RWPE1 (cell line): ENCODE measurements at regions not wholly inside any gene's neighbourhood (a gene's known extent, or its start where the extent isn't known, plus 50 kb on each side); places are given as distances from the start of the nearest gene placed in this dataset.

Source experiments
- CTCF ChIA-PET: fragments of 350-600 bp; sonication (Branson Sonifier 250); formaldehyde crosslinking; extraction: SDS; loops from one replicate; lab custom pipeline; 2021; lab: Yijun Ruan, JAX
- POLR2A ChIA-PET: fragments of 400-600 bp; formaldehyde crosslinking; extraction: SDS; loops from one replicate; lab custom pipeline; 2020; ENCODE audit warnings: antibody characterized with exemption; ENCODE audit not compliant: low non-redundant PET; lab: Yijun Ruan, JAX
- DNase-seq: peaks from one replicate; pipeline ENCODE4 v3.0.0; 2012; ENCODE audit warnings: low spot score
- H3K27ac ChIP-seq: fragments of 450-650 bp; 2 replicates; pipeline ENCODE4 v1.5.1; 2017
- TF ChIP-seq, protein P1 (sequence below): fragments of 450-650 bp; conservative IDR thresholded peaks from 2 replicates; pipeline ENCODE4 v1.5.1; 2017; ENCODE audit warnings: low read depth, mild to moderate bottlenecking

DNA sequence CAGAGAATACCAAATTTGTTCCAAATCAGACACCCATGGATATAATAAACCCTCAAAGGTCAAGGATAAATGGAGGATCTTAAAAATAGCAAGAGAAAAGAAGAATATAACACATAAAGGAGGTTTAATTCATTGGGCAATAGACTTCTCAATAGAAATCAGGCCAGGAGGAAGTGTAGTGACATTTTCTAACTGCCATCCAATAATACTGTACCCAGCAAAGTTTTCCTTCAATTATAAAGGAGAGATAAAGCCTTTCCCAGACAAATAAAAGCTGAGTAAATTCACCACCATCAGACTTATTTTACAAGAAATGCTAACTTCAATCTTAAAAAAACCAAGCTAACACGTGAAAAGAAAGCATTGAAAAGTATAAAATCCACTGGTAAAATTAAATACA is 121.6 kb downstream of the MSTN start:
- ChIA-PET CTCF (interaction anchor here (0.6 kb wide), 1 partner anchor 30 kb away, joined by 3 read pairs; no protein-coding TSS in a partner anchor), POLR2A (no interaction called here)
- TF ChIP-seq, protein P1, sequence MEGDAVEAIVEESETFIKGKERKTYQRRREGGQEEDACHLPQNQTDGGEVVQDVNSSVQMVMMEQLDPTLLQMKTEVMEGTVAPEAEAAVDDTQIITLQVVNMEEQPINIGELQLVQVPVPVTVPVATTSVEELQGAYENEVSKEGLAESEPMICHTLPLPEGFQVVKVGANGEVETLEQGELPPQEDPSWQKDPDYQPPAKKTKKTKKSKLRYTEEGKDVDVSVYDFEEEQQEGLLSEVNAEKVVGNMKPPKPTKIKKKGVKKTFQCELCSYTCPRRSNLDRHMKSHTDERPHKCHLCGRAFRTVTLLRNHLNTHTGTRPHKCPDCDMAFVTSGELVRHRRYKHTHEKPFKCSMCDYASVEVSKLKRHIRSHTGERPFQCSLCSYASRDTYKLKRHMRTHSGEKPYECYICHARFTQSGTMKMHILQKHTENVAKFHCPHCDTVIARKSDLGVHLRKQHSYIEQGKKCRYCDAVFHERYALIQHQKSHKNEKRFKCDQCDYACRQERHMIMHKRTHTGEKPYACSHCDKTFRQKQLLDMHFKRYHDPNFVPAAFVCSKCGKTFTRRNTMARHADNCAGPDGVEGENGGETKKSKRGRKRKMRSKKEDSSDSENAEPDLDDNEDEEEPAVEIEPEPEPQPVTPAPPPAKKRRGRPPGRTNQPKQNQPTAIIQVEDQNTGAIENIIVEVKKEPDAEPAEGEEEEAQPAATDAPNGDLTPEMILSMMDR: no peak
- no peak for DNase-seq
- no peak overlapping the region for H3K27ac ChIP-seq

DNA sequence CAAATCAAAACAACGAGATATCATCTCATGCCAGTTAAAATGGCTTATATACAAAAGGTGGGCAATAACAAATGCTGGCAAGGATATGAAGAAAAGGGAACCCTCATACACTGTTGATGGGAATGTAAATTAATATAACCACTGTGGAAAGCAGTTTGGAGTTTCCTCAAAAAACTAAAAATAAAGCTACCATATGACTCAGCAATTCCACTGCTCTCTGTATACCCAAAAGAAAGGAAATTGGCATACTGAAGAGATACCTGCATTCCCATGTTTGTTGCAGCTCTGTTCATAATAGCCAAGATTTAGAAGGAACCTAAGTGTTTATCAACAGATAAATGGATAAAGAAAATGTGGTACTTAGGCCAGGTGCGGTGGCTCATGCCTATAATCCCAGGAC is 124.8 kb downstream of the MSTN start:
- CTCF ChIA-PET: no interaction called here
- no peak for DNase-seq
- POLR2A ChIA-PET: no interaction called here
- TF ChIP-seq, protein P1: no peak
- no peak overlapping the region for H3K27ac ChIP-seq

DNA sequence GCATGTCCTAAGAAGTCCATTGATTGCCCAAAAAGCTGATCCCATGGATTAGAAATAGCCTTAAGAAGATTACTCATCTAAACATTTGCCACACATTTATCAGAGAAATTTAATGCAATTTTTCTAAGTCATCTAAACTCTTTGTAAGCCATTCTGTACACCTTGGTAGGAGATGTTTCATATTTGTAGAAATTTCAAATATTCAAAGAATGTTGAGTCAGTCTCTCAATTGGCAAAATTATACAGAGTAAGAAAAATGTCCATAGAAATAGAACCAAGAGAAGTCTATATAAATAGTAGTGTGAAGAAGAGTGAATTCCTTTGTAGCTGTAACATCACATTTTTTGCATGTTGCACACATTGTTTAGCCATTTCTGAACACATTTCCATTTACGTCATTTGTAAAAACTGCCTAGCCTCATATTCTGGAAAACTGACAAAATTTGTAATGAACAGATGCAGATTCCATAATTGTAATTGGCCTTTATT is 128.6 kb downstream of the MSTN start:
- ChIA-PET CTCF (interaction anchor here (0.7 to 1.2 kb wide), 2 partner anchors 9 to 97 kb away, joined by 3 to 4 read pairs; no protein-coding TSS in a partner anchor), POLR2A (no interaction called here)
- TF ChIP-seq, protein P1: no peak
- no peak overlapping the region for H3K27ac ChIP-seq
- peak; percentile 47 for DNase-seq

- CTCF ChIA-PET: interaction anchor here (1.2 kb wide), 1 partner anchor 98 kb away, joined by 4 read pairs; no protein-coding TSS in a partner anchor
- H3K27ac ChIP-seq: no peak overlapping the region
- POLR2A ChIA-PET: no interaction called here
- TF ChIP-seq, protein P1: no peak
- DNase-seq: no peak
Observed at GRCh38 chr2:189933041-189933440, 129.5 kb downstream of the MSTN start.

GRCh38 chr2:189927823-189928222 is 134.7 kb downstream of the MSTN start:
- no peak for DNase-seq
- TF ChIP-seq, protein P1: no peak
- ChIA-PET CTCF (no interaction called here), POLR2A (no interaction called here)
- H3K27ac ChIP-seq: no peak overlapping the region
